ENCODE measurements at regions not wholly inside any gene's neighbourhood (a gene's known extent, or its start where the extent isn't known, plus 50 kb on each side); places are given as distances from the start of the nearest gene placed in this dataset.

DNA sequence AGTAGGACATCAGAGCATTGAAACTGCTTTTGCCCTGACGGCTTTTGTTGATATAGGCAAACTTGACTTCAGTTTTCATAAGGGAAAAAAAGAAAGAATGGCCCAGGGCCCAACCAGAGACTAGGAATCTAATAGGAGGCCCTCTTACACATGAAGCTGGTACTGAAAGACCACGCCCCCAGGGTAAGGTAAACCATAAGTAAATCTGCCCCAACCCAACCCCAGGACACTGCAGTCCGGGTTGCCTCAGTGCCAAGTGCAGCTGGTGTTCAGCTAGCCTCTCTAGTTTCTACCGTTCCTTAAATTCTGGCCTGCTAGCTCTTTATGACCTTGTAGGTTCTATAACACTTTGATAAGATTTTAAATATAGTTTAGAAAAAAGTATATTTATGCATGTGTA lies 136.7 kb downstream of the AQP9 start:
- TF ChIP-seq, protein P1, sequence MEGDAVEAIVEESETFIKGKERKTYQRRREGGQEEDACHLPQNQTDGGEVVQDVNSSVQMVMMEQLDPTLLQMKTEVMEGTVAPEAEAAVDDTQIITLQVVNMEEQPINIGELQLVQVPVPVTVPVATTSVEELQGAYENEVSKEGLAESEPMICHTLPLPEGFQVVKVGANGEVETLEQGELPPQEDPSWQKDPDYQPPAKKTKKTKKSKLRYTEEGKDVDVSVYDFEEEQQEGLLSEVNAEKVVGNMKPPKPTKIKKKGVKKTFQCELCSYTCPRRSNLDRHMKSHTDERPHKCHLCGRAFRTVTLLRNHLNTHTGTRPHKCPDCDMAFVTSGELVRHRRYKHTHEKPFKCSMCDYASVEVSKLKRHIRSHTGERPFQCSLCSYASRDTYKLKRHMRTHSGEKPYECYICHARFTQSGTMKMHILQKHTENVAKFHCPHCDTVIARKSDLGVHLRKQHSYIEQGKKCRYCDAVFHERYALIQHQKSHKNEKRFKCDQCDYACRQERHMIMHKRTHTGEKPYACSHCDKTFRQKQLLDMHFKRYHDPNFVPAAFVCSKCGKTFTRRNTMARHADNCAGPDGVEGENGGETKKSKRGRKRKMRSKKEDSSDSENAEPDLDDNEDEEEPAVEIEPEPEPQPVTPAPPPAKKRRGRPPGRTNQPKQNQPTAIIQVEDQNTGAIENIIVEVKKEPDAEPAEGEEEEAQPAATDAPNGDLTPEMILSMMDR (IDR thresholded peaks at IDR 0.05; ENCODE audit: unreplicated experiment), result no peak
- BruUV-seq (replicated peaks), result no TSS peak
- Mint-ChIP-seq H3K4me3 (ENCODE audit: low read depth, unreplicated experiment) (no peak overlapping the region), H3K27ac (ENCODE audit: unreplicated experiment) (no peak overlapping the region), H3K27me3 (ENCODE audit: unreplicated experiment) (no peaks in the 10 kb centered on the region), H3K9me3 (ENCODE audit: low read depth, unreplicated experiment) (peaks cover 3% of the 10 kb centered on the region), H3K36me3 (ENCODE audit: insufficient read depth, unreplicated experiment) (no peaks in the 10 kb centered on the region), H3K4me1 (ENCODE audit: low read depth, unreplicated experiment) (peaks cover 8% of the 10 kb centered on the region)
- CTCF ChIA-PET, result interaction anchor here (1.1 kb wide), 1 partner anchor 195 kb away, joined by 3 read pairs; no protein-coding TSS in a partner anchor
- peak; percentile 18 for DNase-seq
- intact Hi-C loops (cut with micrococcal nuclease; ENCODE audit: unreplicated experiment), result loop anchor here (5.0 kb wide), 3 partner anchors 48 to 472 kb away; partner anchors contain the start of gene ADAM10

DNA sequence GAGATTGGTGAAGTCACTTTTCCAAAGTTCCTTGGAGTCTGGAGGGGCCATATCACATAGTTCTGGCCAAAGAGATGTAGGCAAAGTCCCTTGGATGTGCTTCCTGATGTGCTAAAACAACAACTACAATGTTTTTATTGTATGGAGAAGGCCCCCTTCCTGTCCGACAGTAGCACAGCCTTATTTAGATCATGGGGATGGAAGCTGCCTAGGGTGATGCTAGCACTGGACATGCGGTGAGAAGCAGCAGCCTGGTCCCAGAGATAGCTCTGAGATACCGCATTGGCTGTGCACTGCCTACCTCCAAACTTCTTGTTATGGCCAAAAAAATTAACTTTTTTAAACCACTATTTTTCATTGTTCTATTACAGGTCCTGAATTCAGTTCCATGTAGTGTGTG lies 137.6 kb downstream of the AQP9 start:
- peaks cover 3% of the 10 kb centered on the region for H3K9me3 Mint-ChIP-seq (ENCODE audit: low read depth, unreplicated experiment)
- H3K27ac Mint-ChIP-seq (ENCODE audit: unreplicated experiment), result no peak overlapping the region
- no peaks in the 10 kb centered on the region for H3K36me3 Mint-ChIP-seq (ENCODE audit: insufficient read depth, unreplicated experiment)
- CTCF ChIA-PET, result interaction anchor here (1.1 kb wide), 1 partner anchor 194 kb away, joined by 3 read pairs; no protein-coding TSS in a partner anchor
- TF ChIP-seq, protein P1 (IDR thresholded peaks at IDR 0.05; ENCODE audit: unreplicated experiment), result no peak
- BruUV-seq (replicated peaks), result no TSS peak
- H3K4me3 Mint-ChIP-seq (ENCODE audit: low read depth, unreplicated experiment), result no peak overlapping the region
- H3K27me3 Mint-ChIP-seq (ENCODE audit: unreplicated experiment), result no peaks in the 10 kb centered on the region
- intact Hi-C loops (cut with micrococcal nuclease; ENCODE audit: unreplicated experiment), result no loop called here
- DNase-seq, result no peak
- H3K4me1 Mint-ChIP-seq (ENCODE audit: low read depth, unreplicated experiment), result no peaks in the 10 kb centered on the region

DNA sequence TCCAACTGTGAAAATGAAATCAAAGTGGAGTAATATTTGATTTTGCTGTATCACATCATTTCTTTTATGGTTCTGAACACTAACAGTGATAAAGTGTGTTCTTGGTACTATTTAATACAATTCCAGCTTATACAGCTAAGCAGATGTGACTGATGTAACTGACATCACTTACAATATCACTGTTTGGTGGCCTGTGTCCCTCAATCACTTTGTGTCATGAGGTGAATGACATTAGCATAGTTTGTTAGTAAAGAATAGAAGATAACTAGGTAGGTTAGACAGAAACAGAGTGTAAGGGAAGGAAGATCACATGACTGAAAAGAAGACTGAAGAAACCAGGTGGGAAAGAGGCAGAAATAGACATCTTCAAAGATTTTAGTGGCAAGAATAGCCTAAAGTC lies 138.7 kb downstream of the AQP9 start:
- intact Hi-C loops (cut with micrococcal nuclease; ENCODE audit: unreplicated experiment), result no loop called here
- DNase-seq, result no peak
- H3K4me1 Mint-ChIP-seq (ENCODE audit: low read depth, unreplicated experiment), result no peaks in the 10 kb centered on the region
- H3K36me3 Mint-ChIP-seq (ENCODE audit: insufficient read depth, unreplicated experiment), result no peaks in the 10 kb centered on the region
- BruUV-seq (replicated peaks), result no TSS peak
- TF ChIP-seq, protein P1 (IDR thresholded peaks at IDR 0.05; ENCODE audit: unreplicated experiment), result no peak
- no peaks in the 10 kb centered on the region for H3K9me3 Mint-ChIP-seq (ENCODE audit: low read depth, unreplicated experiment)
- no peak overlapping the region for H3K4me3 Mint-ChIP-seq (ENCODE audit: low read depth, unreplicated experiment)
- H3K27me3 Mint-ChIP-seq (ENCODE audit: unreplicated experiment), result no peaks in the 10 kb centered on the region
- CTCF ChIA-PET, result no interaction called here
- no peak overlapping the region for H3K27ac Mint-ChIP-seq (ENCODE audit: unreplicated experiment)

DNA sequence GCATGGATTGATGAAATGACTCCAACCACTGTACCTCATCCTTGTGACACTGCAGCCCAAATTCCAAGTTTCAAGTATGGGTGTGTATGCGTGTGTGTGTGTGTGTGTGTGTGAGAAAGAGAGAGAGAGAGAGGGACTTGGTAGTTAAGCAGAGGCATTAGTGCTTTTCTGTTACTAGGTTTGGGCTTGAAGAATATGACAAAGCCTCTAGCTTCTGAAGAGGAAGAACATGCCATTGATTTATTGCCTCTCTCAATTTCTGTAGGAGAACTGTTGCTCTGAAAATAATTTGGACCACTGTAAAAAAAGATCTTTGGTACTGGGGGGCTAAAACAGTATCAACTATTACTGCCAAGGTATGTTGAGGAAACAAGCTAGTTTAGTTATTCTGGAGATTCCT lies 139.2 kb downstream of the AQP9 start:
- intact Hi-C loops (cut with micrococcal nuclease; ENCODE audit: unreplicated experiment), result no loop called here
- Mint-ChIP-seq H3K27ac (ENCODE audit: unreplicated experiment) (no peak overlapping the region), H3K27me3 (ENCODE audit: unreplicated experiment) (no peaks in the 10 kb centered on the region), H3K36me3 (ENCODE audit: insufficient read depth, unreplicated experiment) (no peaks in the 10 kb centered on the region), H3K4me3 (ENCODE audit: low read depth, unreplicated experiment) (no peak overlapping the region), H3K4me1 (ENCODE audit: low read depth, unreplicated experiment) (no peaks in the 10 kb centered on the region), H3K9me3 (ENCODE audit: low read depth, unreplicated experiment) (no peaks in the 10 kb centered on the region)
- DNase-seq, result no peak
- TF ChIP-seq, protein P1 (IDR thresholded peaks at IDR 0.05; ENCODE audit: unreplicated experiment), result no peak
- BruUV-seq (replicated peaks), result no TSS peak
- CTCF ChIA-PET, result interaction anchor here (1.1 kb wide), 1 partner anchor 195 kb away, joined by 3 read pairs; no protein-coding TSS in a partner anchor
